HL-60 (cell line): ENCODE measurements at regions not wholly inside any gene's neighbourhood (a gene's known extent, or its start where the extent isn't known, plus 50 kb on each side); places are given as distances from the start of the nearest gene placed in this dataset.

Source experiments
- DNase-seq, 2 experiments: peaks; one replicate each; pipeline ENCODE4 v3.0.0-alpha.2; 2010 to 2020; ENCODE audit warnings: low read depth in 1 of 2, low spot score in 1 of 2
- H3K27ac ChIP-seq: fragments of 250-450 bp; sonication (Bioruptor Pico); replicated peaks from 2 replicates; pipeline ENCODE4 v1.5.1; 2020; ENCODE audit warnings: mild to moderate bottlenecking, moderate library complexity
- H3K27me3 ChIP-seq: fragments of 250-450 bp; sonication (Bioruptor Pico); 2 replicates; pipeline ENCODE4 v1.5.1; 2021; ENCODE audit warnings: mild to moderate bottlenecking, moderate library complexity; ENCODE audit not compliant: insufficient read depth, poor library complexity, severe bottlenecking
- H3K4me3 ChIP-seq: replicated peaks from 2 replicates; pipeline ENCODE4 v1.5.1; 2011; ENCODE audit warnings: mild to moderate bottlenecking, control low read depth, low read length; ENCODE audit not compliant: insufficient read depth
- GABPA ChIP-seq: IDR thresholded peaks from 2 replicates; pipeline ENCODE4 v1.6.1; 2012; ENCODE audit warnings: low read depth
- POLR2AphosphoS5 ChIP-seq: IDR thresholded peaks from 2 replicates; pipeline ENCODE4 v1.6.1; 2012; ENCODE audit warnings: low read depth
- SPI1 ChIP-seq: IDR thresholded peaks from 2 replicates; pipeline ENCODE4 v1.6.1; 2012; ENCODE audit warnings: low read depth, mild to moderate bottlenecking, borderline replicate concordance
- TF ChIP-seq, protein P1 (sequence below): IDR thresholded peaks from one replicate; pipeline ENCODE4 v1.5.1; 2011; ENCODE audit warnings: low read length, control low read depth, inconsistent platforms; ENCODE audit not compliant: insufficient read depth
- TF ChIP-seq, protein P2 (sequence below): IDR thresholded peaks from 2 replicates; pipeline ENCODE4 v1.6.1; 2012; ENCODE audit warnings: low read depth; ENCODE audit not compliant: insufficient replicate concordance

DNA sequence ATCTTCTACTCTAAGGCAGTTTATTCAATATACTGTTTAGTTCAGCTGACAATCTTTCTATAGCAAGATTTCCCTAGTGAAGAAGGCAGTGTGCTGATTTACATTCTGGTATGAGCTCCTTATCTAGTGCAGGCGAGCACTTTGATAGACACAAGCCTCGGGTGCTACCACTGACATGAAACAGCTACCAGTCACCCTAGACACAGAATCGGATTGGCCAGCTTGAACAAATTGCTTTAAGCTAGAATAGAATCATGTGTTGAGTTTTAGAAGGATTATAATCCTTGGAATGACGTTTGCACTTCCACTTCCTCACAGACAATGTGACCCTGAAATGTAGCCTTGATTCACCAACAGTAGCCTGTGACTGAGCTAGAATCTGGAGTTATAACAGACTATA is 394.0 kb downstream of the EPHA4 start:
- Histone ChIP-seq H3K27ac (no peak overlapping the region), H3K4me3 (no peak overlapping the region), H3K27me3 (no peaks in the 10 kb centered on the region)
- DNase-seq: no peak
- TF ChIP-seq POLR2AphosphoS5: no peak
- TF ChIP-seq, protein P1, sequence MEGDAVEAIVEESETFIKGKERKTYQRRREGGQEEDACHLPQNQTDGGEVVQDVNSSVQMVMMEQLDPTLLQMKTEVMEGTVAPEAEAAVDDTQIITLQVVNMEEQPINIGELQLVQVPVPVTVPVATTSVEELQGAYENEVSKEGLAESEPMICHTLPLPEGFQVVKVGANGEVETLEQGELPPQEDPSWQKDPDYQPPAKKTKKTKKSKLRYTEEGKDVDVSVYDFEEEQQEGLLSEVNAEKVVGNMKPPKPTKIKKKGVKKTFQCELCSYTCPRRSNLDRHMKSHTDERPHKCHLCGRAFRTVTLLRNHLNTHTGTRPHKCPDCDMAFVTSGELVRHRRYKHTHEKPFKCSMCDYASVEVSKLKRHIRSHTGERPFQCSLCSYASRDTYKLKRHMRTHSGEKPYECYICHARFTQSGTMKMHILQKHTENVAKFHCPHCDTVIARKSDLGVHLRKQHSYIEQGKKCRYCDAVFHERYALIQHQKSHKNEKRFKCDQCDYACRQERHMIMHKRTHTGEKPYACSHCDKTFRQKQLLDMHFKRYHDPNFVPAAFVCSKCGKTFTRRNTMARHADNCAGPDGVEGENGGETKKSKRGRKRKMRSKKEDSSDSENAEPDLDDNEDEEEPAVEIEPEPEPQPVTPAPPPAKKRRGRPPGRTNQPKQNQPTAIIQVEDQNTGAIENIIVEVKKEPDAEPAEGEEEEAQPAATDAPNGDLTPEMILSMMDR: no peak

DNA sequence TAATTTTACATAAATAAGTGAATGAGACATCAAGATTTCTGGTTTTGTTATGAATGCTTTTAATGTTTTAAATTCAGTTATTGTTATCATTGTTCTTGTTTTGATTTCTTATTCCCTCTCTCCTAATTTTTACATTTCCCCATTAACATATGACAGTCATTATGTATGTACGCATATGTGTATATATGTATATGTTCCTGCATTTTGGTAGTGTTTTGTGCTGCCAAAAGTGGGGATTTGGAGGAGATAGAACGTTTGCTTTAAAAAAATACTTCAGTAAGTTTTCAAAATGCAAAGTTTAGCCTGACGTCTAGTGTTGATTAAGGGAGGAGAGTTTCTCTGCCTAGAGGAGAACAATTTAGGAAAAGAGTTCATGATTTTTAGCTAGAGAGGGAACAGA is 385.2 kb downstream of the EPHA4 start:
- no peak overlapping the region for H3K27ac ChIP-seq
- no peaks in the 10 kb centered on the region for H3K27me3 ChIP-seq
- no peak overlapping the region for H3K4me3 ChIP-seq
- TF ChIP-seq GABPA (no peak), POLR2AphosphoS5 (no peak), SPI1 (no peak)
- TF ChIP-seq, protein P1: no peak
- TF ChIP-seq, protein P2, sequence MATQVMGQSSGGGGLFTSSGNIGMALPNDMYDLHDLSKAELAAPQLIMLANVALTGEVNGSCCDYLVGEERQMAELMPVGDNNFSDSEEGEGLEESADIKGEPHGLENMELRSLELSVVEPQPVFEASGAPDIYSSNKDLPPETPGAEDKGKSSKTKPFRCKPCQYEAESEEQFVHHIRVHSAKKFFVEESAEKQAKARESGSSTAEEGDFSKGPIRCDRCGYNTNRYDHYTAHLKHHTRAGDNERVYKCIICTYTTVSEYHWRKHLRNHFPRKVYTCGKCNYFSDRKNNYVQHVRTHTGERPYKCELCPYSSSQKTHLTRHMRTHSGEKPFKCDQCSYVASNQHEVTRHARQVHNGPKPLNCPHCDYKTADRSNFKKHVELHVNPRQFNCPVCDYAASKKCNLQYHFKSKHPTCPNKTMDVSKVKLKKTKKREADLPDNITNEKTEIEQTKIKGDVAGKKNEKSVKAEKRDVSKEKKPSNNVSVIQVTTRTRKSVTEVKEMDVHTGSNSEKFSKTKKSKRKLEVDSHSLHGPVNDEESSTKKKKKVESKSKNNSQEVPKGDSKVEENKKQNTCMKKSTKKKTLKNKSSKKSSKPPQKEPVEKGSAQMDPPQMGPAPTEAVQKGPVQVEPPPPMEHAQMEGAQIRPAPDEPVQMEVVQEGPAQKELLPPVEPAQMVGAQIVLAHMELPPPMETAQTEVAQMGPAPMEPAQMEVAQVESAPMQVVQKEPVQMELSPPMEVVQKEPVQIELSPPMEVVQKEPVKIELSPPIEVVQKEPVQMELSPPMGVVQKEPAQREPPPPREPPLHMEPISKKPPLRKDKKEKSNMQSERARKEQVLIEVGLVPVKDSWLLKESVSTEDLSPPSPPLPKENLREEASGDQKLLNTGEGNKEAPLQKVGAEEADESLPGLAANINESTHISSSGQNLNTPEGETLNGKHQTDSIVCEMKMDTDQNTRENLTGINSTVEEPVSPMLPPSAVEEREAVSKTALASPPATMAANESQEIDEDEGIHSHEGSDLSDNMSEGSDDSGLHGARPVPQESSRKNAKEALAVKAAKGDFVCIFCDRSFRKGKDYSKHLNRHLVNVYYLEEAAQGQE: no peak
- no peak for DNase-seq

DNA sequence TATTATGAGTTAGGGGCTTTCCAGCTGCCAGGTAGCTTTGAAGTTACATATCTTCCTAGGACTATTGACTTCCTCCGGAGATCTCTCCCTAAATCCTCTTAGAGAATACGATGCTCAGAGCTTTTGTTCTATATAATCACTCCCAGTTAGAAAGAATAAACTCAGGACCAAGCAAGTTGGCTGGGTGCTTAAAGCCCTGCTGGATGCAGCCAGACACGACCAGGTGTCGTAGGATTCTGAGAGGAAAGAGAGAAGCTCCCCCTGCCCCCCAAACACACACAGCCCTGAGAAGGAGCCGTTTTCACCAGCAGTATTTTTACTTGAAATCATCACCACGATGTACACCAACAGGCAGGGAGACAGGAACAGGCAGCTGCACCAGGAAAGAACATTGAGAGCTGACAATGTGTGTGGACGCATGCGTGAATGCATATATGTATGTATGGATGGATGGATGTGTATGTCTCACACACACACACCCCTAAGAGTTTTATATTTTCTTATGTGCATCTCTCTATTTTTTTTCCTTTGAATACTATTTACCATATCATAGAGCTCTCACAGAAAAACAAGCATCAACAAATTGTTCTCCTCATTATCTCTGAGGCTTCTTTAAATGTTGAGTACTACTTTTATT is 382.6 kb downstream of the EPHA4 start:
- H3K27ac ChIP-seq: no peak overlapping the region
- H3K27me3 ChIP-seq: no peaks in the 10 kb centered on the region
- H3K4me3 ChIP-seq: no peak overlapping the region
- TF ChIP-seq, protein P1: no peak
- TF ChIP-seq SPI1 (no peak), POLR2AphosphoS5 (no peak), GABPA (no peak)
- TF ChIP-seq, protein P2: no peak
- no peak for DNase-seq

DNA sequence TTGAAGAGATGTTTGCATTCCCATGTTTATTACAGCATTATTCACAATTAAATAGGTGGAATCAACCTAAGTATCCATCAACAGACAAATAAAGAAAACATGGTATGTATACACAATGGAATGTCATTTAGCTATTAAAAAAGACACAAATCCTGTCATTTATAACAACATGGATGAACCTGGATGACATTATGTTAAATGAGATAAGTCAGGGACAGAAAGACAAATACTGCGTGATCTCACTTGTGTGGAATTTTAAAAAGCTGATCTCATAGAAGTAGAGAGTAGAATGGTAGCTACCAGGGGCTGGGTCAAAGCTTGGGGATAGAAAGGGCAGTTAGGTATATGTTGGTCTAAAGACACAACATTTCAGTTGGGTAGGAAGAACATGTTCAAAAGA is 376.3 kb downstream of the EPHA4 start:
- no peak for DNase-seq
- TF ChIP-seq POLR2AphosphoS5 (no peak), SPI1 (no peak)
- TF ChIP-seq, protein P1: no peak
- no peaks in the 10 kb centered on the region for H3K27me3 ChIP-seq
- H3K27ac ChIP-seq: no peak overlapping the region
- H3K4me3 ChIP-seq: no peak overlapping the region
